Putamen (tissue), 1 donor: ENCODE measurements at regions not wholly inside any gene's neighbourhood (a gene's known extent, or its start where the extent isn't known, plus 50 kb on each side); places are given as distances from the start of the nearest gene placed in this dataset.
"Not testable (repeated sequence)": the region's sequence is repeated elsewhere in the genome, so short reads cannot be mapped to it uniquely, and the experiment has no call there.

Source experiments
- DNase-seq: peaks from one replicate; pipeline ENCODE4 v3.0.0-alpha.2; 2016; ENCODE audit warnings: low spot score

DNA sequence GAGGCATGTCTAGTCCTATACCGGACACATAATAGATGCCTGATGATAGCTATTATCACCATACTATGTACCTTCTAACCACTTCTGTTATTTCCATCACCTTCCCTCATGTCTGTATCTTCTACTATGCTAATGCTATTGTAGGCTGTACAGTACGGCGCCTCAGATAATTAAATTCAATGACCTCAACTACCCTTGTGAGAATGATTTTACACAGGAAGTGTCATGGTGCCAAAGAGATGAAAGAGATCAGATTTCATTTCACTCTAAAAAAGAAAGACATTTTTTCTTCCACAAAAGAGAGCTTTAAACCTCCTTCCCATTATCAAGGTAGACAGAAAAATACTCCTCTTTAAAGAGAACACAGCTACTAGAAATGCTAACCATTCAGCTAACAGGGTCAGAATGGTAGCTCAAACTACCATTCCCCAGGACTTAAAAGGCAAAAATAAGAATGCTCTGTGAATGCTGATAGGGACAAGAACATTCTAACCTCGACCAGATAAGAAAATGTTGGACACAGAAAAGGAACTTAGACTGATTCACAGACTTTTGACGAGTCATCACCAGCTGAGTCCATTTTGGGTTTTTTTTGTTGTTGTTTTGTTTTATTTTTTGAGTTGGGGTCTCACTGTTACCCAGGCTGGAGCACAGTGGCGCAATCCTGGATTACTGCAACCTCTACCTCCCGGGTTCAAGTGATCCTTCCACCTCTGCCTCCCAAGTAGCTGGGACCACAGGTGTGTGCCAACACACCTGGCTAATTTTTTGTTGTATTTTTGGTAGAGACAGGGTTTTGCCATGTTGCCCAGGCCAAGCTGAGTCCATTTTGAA is 99.2 kb upstream of the RAPGEF2 start:
- no peak for DNase-seq

DNA sequence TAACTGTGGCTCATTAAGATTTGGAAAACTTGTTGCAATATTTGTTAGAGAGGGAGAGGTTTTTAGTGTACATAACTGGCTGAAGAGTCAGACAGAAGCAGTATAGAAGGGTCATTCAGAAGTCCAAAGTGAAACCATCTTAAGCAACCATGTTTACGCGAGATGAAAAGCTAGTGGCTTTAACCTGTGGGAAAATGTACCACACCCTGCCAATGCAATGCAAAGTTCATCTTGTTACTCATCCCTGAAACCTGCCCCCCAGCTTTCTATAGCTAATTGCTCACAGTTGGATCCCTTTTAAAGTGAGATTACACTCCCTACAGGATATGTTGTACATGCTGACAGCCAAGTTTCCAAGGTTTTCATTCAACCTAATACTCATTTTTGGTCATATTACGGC is 96.7 kb upstream of the RAPGEF2 start:
- DNase-seq = no peak

DNA sequence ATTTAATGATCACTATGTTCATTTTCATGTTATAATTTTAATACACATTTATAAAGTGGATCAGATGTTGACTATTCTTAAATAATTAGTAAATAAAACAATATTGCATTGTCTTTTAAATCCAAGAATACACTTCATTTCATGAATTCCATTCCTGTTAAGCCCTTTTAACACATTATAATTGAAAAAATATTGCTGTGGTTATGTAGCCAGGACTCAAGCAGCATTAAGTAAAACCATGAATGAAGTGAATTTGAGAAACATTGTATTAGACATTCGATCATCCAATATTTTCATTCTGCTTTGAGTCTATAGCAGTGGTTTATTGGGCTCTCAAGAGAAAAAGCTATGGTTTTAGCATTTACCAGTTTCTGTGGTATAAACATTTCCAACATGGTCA is 94.2 kb upstream of the RAPGEF2 start:
- no peak for DNase-seq

DNA sequence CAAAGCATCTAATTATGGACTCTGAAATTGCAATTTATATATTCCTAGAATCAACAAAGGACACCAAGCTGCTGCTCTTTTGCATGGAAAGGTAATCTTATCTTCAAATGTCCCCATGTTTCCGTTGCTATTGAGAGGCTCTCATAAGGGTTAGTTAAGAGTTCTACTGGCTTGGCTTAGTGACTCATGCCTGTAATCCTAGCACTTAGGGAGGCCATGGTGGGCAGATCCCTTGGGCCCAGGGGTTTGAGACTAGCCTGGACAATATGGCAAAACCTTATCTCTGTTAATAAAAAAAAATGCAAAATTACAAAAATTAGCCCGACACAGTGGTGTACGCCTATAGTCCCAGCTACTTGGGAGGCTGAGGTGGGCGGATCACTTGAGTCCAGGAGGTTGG is 93.4 kb upstream of the RAPGEF2 start:
- no peak for DNase-seq

DNA sequence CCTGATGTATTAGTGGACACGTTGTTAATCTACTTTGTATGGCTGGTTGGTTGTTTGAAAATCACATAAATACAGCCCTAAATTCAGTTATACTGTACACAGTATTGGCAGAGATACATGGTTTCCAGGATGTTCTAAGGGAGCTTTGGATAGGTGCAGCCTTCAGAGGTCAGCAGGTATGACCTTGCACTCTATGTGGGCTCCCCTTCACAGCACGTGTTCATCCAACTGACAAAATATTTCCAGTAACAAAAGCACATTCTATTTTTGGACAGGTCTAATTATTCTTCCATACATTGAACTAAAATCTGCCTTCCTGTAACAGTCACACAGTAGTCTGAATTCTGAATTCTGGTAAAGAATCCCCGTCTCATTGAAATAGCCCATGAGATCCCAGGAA is 92.8 kb upstream of the RAPGEF2 start:
- DNase-seq = no peak

DNA sequence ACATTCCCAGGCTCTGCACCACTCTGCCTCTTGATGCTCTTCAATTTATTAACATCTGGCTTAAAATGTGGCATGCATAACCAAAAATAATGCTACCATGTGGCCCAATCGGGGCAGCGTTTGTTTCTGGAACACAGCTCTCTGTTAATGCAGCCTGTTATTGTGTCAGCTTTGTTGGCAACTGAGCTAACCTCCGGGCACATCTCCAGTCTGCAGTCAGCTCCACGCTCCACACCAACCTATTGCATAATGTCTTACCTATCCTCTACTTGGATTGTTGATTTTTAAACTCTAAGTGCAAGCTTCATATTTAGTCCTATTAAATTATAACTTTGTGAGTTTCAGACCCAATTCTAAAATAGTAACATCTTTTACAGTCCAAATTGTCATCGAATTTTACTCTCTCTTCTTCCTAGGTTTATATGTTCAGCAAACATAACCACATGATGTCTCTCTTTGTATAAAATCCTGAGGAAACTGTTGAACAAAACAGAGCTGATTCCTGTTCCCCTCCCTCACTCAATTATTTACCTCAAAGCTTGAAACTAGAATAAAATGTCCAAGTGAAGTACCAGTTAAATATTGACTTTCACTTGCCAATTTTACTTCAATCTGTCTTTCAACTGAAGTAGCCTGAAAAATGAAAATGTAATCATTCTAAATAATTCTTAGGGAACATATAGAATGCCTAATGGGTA is 92.2 kb upstream of the RAPGEF2 start:
- peak; percentile 35 for DNase-seq

DNA sequence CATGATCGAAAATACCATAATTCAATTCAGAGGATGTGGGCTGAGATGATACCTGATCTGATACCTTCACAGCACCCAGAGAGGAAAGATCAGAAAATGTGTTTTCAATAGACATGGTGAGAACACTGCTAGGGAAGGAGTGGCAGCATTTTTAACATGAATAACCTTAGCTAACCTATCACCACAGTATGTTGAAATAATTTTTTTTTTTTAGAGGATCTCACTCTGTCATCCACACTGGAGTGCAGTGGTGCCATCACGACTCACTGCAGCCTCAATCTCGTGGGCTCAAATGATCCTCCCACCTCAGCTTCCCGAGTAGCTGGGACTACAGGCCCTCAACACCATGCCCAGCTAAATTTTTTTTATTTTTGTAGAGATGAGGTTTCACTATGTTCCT is 90.5 kb upstream of the RAPGEF2 start:
- no peak for DNase-seq

DNA sequence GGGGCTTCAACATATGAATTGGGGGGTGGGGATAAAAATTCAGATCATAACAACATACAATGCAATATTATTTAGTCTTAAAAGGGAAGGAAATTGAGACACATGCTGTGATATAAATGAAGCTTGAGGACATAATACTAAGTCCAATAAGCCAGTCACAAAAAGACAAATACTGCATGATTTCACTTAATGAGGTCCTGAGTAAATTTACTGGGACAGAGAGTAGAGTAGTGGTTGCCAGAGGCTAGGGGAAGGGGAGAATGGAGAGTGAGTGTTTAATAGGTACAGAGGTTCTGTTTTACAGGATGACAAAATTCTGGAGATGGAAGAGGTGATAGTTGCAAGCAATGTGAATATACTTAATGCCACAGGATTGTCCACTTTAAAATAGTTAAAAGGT is 89.2 kb upstream of the RAPGEF2 start:
- DNase-seq = no peak

DNA sequence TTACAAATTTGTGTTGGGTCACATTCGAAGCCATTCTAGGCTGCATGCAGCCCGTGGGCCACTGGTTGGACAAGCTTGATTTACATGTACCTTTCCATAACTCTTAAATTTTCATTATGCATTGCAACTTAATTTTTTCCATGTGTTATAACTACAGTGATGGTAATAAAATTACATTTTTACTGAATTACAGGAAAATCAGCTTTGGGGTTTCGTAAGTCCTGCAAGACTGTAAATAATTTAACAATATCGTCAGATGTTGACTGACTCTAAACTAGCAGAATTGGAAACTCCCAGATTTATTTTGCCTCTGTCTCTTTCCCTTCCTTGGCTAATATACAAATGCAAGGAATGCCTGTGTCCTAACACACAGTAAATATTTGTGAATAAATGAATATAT is 88.0 kb upstream of the RAPGEF2 start:
- no peak for DNase-seq

DNA sequence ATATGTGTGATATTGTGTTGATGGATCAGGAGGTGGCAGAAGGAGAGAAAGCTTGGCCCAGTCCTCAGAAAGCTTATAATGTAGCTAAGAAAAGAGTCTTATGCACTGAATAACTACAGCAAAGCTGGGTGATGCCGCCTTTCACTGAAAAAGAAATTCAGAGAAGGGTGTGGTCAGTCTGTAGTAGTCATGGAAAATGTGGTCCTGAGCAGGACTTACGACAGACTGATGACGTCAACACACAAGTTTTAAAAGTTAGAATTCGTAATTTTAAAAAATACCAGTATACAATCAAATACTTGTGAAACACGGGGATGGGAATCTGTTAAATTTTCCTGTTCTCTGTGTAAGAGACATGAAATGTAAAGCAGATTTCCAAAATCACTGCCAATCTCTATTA is 87.0 kb upstream of the RAPGEF2 start:
- no peak for DNase-seq

DNA sequence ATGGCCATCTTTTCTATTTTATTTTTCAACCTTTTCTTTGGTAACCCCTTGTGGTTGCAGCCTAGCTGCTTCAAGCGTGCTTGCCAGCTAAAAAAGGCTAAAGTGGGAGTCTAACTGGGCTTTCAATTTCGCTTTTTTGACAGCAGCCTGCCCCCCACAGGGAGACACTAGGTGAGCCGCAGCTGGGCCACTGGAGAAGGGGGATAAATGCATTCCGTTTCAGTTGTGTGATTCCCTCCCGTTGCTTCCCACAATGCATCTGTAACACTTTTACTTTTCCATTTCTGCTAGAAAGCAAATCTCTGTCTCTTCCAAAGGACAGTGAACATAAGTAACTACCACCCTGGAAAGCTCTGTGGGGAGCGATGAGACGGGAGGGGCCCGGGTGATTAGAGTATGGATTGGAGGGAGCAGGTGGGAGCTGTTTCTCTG is 86.3 kb upstream of the RAPGEF2 start:
- no peak for DNase-seq

DNA sequence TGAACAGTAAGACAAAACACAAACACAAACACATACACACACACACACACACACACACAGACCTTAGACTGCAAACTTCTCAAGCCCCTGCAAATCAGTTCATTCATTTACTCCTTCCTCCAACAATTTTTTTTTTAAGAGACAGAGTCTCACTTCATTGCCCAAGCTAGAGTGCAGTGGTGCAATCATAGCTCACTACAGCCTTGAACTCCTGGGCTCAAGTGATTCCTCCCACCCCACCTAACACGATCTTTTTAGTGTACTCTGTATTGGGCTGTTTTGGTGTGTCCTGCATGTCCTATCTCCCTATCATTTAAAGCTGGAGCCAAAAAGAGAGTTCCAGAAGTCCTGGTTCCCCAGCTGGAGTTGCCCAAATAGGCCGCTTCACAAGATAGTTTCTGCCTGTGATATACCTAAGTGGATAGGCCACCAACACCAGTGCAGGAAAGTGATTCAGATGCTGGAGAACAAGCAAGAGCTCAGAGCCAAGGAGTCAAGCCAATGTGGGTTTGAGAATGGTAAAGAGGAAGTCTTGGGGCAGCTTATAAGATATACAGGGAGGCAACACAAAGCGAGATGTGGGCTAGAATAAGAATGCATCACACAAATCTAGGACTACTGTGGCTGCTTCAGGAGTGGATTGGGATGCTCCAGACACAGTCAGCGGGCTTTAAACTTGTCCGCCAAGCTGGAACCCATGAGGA is 85.4 kb upstream of the RAPGEF2 start:
- no peak for DNase-seq

DNA sequence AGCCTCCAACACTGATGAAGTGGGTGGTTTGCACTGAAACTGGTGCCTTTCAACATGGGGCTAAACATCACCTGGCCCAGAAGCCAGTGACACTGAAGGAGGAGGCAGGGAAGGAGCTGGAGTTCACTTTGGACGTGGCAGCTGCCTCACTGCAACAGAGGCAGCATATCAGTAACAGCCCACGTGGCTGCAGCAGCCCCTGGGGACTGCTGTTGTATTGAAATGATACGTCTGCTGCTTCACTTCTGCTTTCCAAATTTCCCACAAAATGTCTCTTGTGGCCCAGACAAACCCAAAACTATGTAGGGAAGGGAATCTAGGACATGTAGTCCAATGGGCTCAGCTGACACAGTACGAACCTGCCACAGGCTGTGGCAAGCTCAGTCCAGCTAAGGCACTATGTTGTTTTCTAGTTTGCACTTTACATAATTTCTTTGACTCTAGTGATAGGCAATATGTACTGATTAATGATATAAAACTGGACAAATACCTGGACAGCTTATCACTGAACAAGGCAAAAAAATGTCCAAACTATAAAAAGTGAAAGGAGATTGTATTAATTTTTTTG is 84.7 kb upstream of the RAPGEF2 start:
- DNase-seq = no peak

DNA sequence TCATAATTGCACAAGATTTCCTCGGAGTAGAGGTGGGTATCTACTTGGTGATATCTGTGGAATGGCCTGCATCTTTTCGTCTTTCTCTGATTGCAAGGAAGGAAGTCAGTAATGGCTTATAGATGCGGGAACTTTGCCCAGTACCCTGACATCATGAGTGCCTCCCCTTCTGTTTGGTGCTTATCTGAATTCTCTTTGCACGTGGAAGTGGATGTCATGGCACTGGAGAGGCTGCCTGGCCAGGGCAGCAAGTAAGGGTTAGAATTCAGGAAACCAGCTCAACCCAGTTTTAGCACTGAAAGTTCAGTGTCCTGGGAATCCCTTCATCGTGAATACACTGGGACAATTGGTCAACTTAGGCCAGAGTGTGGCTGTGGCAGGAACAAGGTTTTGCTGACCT is 83.5 kb upstream of the RAPGEF2 start:
- DNase-seq = no peak

DNA sequence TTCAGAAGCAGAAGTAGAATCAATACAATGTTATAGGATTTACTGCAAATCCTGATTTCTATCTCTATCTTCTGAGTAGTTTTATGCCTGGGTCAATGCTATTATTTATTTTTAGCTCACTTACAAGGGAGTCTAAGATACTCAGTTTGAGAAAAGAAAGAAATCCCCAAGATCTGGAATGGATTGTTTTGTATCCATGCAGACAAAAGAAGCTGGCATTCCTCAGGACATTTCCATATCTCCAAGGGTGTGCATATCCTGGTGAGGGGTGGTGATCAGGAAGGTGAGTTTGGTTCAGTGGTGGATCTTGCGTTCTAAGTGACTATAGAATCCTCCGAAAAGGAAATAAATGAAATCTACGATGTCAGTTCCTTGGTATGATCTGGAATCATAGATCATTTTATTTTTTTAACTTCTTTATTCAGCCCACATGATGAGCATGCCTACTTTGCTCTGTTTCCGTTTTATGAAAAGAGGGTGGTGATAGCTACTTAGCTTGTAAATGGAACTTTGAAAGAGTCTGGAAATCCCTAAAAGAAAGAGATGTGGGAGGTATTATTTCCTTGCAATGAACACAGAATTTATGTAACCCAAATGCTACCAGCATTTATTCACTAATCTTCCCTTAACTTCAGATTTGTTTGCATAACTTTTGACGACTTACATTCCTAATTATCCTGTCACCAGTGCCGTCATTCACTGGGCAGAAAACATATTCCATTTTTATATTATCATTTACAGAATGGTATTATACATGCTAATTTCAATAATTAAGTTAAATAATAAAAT is 81.1 kb upstream of the RAPGEF2 start:
- DNase-seq = peak; percentile 30

DNA sequence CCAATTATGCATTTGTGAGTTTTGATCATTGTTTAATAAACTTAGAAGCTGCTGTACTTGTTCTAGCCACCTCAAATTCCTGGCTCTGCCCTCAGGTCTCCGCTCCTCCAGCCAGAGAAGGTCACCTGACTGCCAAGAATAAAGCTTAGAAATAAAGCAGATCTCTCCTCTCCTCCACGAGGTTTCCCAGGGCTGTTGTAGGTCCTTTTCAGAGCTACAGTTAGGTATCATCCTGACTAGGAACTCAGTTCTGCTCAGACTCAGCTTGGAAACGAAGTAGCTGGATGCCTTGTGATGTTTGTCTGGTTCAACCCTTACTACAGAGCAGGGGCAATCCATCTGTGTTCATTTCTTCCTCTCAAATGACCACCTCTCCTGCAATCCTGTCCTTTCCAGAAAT is 79.1 kb upstream of the RAPGEF2 start:
- DNase-seq = no peak

DNA sequence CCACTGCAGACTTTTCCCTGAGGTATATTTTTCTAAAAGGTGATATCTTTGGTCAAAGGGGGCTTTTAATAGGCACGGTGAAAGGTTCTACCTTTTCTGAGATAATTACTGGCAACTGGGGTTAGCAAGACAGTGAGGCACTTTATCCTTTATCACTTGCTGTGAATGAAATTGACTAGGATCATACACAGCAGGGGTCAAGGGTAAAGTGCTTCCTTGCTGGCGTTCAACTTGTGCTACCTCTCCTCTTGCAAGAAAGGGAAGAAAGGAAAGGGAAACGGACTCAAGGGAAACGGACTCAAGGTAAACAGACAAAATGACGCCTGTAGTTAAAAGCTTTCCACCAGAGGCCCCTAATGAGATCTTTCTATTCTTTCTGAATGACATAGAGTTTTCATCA is 78.6 kb upstream of the RAPGEF2 start:
- DNase-seq = no peak

DNA sequence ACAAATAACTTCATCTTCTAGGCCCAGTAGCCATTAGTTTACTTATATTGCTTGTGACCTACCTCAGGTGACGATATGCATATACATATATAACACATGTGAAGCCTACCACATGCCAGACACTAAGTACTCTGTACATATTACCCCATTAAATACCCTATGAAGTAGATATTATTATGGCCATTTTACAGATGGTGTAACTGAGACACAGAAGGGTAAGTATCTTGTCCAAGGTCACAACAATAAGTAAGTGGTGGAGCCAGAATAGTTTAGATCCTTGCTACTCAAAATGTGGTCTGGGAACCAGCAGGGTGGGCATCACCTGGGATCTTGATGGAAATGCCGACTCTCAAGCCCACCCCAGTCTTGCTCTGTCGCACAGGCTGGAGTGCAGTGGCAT is 78.1 kb upstream of the RAPGEF2 start:
- DNase-seq = no peak

DNA sequence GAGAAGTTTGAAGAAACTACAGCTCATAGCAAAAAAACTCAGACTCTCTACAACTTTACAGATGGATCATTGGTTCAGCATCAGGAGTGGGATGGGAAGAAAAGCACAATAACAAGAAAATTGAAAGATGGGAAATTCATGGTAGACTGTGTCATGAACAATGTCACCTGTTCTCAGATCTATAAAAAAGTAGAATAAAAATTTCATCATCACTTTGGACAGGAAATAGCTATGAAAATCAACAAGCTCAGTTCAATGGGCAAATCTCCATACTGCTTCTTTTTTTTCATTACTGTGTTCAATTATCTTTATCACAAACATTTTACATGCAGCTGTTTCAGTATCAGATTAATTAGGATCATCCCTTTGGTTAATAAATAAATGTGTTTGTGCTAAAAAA is 76.5 kb upstream of the RAPGEF2 start:
- no peak for DNase-seq

DNA sequence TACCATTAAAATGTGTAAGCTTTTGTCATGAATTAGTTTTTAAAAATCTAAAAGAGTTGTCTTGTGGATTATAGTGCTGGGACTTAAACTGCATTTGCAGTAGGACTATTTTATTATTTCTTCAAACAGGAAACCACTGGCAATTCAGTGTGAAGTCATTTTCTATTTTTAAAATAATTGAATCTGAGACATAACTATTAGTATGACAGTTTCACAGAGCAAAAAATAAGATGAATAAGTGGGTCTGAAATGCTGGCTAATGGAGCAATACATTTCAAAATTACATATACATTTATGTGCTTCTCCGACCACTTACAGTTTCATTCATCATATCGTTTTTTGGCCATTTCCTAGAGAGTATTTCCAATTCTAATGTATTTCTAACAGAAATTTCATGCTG is 75.3 kb upstream of the RAPGEF2 start:
- no peak for DNase-seq

DNA sequence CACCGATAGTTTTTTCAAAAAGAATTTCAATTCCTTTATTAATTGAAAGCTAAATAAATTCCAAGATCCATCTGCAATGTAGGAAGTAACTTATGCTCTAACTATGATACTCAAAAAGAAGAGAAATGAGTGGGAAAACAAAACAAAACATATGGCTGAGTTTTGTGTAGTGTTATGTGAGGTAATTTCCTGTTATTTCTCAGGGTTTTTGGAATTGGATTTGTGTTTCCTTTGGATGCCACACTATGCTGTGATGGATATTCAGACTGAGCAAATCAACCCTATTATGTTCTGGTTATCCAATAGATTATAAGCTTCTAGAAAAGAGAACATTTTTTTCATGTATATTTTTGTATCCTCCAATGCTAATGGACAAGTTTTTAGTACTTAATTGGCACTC is 73.4 kb upstream of the RAPGEF2 start:
- DNase-seq = no peak

DNA sequence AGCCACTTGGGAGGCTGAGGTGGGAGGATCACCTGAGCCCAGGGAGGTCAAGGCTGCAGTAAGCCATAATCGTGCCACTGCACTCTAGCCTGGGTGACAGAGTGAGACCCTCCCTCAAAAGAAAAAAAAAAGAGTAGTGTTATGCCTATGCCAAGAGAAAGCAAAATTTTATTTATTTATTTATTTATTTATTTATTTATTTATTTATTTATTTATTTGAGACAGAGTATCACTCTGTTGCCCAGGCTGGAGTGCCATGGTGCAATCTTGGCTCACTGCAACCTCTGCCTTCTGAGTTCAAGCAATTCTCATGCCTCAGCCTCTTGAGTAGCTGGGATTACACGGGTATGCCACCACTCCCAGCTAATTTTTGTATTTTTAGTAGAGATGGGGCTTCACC is 72.6 kb upstream of the RAPGEF2 start:
- not testable (repeated sequence) for DNase-seq
